Activated CD4-positive, alpha-beta T cell treated with anti-CD3 and anti-CD28 coated beads, Interleukin-10, Interleukin-2, amounts not matched to agents 100 ng/mL and 50 ng/mL, durations not matched to agents 16 hours and 8 hours (primary cell): ENCODE measurements at regions not wholly inside any gene's neighbourhood (a gene's known extent, or its start where the extent isn't known, plus 50 kb on each side); places are given as distances from the start of the nearest gene placed in this dataset.

ENCODE experiments used
- DNase-seq: peaks from one replicate; pipeline ENCODE4 v3.0.0-alpha.2; 2020

DNA sequence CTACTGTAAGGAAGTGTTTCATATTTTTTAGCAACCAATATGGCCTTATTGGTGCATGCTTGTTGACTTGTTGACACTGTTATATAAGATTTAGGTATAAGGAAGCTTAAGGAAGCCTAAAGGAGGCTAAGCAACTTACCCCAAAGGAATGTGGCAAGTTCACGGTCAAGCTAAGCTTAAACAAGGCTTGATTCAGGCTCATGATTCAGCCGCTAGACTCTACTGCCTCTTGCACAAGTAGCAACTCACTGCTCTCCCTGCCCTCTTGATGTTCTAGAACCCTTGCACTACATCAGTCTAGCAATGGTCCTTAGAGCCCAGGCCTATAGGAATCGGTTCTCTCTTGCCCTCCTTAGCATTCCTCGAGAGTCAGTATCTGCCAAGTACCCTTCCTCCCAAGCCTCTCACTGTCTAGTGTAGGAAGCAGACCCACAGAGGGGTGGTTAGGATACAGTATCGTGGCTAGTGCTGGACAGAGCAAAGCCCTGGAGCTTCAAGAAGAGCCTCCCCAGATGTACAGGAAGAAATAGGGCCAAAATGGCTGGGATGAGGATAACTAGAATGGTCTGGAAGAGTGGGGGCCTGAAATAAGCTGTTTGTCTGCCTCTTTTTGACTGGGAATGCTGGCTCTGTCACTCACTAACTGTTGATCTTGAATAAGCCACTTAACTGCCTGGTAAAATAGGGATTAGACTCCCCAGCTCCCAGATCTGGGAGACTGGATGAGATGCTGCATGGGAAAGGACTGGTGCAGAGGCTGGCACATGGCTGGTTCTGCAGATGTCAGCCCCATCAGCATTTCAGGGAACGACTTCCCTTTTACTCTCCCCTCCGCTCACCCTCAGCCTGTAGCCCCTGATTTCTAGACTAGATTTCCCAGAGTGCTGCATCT, 122.2 kb downstream of the NAV1 start:
- no peak for DNase-seq

DNA sequence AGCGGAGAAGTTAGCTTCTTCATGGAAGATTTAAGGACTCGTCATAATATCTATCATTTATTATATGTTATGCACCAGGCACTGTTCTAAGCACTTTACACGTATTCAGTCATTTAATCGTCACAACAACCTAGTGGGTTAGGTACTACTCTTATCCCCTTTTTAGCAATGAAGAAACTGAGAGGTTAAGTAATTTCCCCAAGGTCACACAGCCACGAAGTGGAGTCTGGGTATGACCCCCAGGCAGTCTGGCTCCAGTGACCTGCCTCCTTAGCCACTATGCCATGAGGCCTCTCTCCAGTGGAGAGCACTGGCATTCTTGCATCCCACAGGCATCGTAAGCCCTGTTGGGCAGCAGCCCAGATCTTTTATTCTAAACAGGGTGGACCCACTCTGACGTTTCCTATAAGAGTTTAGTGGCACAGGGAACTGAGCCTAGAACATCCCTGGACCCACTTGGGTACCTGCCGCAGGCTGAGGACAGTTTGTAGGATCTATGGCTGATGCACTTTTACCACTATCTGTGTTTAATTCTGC, 123.0 kb downstream of the NAV1 start:
- no peak for DNase-seq

DNA sequence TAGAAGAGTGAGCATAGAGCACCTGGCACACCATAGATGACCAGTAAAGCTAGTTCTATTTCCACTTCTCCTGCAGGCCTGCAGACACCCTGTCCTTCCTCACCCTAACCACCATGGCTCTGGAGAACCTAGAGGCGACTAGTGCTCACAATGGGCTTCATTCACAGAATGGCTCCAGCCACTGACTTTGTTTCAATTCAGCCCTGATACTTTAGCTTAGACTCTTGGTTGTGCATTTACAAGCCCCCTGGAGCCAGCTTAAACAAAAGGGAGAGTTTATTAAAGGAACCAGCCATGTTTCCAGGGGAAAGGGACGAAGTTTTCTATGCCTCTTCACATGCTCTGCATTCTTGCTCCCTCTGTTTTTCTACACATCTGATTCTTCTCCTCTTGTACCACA, 123.7 kb downstream of the NAV1 start:
- no peak for DNase-seq

DNA sequence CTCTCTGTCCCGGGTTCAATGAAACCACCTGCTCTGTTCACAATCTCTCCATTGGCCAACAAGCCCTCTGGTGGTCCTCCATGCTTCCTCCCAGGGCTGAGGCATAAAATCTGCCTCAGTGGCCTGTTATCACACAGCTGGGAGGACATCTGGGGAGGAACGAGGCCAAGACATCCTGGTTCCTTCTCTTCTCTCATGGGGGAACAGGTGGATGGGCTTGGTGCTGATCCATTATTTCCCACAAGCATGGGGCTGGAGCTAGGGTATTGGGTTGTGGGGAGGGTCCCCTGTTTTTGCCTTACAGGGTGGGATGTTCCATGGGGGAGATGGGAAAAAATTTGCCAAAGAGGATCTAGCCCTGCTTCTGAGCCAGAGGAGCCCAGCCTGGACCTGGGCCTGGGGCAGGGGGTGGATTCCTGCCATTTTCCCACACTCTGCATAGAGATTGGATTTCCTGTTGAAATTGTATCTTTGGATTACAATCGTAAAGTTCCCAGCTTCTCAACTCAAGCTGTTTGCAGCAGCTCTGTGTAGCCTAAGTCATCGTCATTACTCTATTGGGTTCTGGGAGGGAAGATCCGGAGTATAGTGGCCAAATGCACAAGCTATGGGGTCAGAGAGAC, 124.7 kb downstream of the NAV1 start:
- no peak for DNase-seq

DNA sequence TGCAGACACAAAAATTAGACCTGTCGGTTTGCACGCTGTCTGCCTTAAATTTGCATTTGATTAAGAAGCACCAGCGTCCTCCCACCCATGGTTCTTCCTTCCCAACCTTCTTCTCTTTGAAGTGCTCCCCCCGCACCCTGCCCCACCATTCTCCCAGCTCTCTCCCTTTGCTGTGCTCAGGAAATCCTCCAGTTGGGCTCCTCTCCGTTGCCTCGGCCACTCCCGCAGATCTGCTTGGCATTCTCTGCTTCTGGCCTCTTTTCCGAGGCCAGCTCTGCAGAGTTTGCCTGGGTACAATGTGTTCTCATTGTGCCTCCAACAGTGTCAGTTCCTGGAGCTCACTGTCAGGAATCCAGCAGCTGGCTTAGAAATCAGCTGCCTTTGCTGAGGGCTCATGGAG, 126.1 kb downstream of the NAV1 start:
- no peak for DNase-seq

DNA sequence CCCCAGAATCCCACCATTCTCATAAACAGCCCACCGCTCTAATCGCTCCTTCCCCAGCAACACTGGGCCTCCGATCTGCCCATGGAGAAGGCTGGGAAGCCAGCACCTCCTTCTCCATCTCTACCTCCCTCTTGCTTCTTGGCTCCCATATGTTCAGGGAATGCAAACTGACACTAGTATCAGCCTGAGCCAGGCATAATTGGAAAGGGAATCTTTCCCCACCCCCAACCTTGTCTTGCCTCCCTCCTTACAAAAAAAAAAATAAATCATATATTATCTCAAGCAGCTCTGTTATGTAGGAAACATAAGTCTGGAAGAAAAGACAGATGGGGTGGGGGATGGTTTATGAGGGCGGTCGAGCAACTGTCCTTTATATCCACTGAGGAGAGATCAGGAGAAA, 127.2 kb downstream of the NAV1 start:
- no peak for DNase-seq

DNA sequence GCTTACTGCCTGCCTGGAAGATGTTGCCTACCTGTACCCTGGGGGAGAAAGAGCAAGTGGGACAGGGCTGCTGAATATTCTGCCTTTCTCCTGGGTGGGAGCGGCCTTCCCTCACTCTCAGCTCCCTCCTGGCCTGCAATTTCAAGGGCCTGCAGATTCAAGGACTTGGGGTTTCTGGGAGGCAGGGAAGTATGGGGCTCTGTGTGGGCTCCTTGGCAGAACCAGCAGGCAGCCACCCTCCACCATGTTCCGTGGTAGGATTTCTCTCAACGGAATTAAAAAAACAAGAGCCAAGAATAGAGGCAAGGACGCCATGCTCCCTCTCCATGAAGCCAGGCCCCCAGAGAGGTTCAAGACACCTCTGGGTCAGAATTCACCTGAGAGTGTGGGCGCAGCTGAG, 127.7 kb downstream of the NAV1 start:
- no peak for DNase-seq

DNA sequence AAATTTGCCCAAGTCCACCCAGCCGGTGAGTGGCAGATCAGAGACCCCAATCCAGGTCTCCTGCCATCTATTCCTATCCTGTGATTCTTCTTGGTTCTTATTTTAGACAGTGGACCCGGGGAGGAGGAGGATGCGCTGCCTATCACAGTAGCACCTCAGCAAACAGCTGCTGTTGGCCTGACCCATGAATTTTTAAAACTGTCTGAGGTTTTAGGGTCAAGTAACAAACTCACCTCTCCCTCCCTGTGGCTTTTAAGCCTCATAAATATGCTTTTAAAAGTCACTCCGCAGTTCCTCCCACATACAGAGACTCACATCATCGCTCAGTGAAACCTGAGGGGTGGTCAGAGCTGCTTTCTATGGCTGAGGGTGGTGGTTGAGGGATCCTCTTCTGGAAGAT, 128.6 kb downstream of the NAV1 start:
- no peak for DNase-seq

DNA sequence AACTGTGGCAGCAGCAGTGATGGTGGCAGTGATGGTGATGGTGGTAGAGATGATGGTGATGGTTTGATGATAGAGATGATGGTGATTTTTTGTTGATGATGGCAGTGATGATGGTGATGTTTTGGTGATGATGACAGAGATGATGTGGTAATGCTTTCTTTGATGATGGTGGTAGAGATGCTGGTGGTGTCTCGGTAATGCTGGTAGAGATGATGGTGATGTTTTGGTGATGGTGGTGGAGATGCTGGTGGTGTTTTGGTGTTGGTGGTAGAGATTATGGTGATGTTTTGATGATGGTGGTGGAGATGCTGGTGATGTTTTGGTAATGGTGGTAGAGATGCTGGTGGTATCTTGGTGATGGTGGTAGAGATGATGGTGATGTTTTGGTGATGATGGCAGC, 131.6 kb downstream of the NAV1 start:
- DNase-seq: no peak

DNA sequence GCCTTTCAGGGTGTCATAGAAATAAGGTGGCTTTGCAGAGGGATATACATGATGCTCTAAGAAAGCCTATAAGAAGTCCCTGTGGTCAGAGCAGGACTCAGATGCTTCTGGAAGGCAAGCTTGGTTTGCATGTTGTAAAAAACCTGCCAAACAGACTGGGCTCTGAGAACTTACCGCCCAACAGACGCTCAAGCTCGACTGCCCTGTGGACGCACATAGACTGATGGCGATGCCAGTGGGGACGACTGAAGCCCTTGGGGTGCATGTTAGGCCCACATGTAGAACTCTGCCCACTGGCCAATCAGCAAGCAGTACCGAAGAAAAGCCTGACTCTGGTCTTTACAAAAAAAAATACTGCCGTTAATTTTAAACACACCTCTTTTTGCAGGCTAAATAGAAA, 133.8 kb downstream of the NAV1 start:
- DNase-seq: no peak

DNA sequence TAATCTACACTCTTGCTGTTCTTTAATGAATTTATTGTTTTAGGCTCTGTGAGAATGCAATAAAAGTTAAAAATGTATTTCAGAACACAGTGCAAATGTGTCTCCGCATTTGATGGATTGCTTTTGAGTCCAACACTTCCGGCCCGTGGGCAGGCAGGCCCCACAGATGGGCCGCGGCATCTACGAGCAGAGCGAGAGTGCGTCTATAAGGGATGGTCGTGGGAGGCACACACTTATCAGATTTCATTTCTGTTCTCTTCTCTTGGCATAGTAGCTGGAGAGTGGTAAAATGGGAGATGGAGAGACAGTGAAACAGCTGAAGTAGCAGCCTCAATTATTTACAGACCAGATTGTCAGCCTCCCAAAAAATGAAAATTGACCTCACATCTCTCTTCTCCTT, 134.2 kb downstream of the NAV1 start:
- no peak for DNase-seq

DNA sequence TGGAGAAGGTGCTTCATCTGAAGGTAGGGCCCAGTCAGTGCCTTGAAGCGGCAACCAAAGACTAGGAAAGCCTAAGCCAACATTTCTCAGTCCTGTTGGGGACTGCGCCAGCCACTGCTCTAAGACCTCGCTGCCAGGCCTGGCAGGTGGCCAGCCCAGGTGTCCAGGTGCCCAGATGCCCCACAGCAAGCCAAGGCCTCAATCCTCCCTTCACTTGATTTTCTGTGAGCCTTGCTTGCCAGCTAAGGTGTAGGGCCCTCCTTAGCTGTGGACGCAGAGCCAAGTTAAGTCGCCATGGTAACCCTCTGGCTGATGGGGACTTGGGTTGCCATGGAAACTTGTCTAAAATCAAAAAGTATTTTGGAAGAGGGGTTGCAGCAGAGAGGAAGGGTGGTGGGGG, 135.0 kb downstream of the NAV1 start:
- no peak for DNase-seq

DNA sequence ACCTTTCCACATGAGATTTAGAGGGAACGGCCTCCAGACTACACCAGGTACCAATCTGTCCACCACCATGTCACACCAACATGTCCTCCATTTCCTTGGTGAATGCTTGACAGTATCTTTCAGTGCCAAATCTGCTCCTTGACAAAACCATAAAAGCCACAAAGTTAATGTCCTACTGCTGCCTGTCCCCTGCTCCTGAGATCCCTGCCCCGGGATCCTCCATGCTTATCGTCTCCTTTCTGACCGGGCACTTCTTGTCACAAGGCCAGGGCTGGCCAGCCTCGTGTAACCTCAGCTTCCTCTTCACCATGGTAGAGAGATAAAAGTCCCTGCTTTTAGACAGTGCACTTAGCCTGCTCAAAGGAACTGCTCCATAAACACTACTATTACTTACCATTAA, 136.2 kb downstream of the NAV1 start:
- DNase-seq: no peak

DNA sequence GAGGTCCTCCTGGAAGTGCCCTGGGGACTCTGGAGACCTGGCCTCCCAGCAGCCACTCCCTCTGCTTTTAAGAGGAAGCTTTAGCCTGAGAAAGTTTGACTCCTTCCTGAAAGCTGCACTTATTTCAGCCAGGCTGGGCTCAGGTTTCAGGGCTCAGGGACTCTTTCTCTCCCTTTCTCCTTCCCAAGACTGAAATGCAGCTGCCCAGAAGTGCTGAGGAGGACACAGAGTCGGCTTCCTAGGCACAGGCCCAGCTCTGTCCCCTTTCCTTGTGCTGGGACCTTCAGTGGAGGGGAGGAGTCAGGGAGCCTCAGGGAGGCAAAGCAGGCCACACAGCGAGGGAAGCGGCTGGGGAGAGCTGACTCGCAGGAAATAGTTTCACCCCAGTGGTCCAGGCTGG, 137.3 kb downstream of the NAV1 start:
- DNase-seq: no peak

DNA sequence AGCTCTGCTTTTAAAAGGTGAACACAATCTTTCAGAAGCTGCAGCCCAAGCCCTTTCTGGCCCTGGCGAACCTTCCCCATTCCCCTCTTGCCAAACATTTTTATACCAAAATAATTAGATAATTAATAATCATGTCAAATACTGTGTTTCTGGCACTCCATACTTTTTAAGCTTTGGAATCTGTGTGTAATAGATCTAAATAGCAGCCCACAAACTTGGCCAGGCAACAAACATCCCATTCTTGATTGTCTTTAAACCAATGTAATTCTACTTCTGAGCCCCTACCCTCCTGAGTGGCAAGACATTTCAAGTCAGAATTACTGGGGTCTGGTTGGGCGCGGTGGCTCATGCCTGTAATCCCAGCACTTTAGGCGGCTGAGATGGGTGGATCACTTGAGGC, 137.7 kb downstream of the NAV1 start:
- no peak for DNase-seq

DNA sequence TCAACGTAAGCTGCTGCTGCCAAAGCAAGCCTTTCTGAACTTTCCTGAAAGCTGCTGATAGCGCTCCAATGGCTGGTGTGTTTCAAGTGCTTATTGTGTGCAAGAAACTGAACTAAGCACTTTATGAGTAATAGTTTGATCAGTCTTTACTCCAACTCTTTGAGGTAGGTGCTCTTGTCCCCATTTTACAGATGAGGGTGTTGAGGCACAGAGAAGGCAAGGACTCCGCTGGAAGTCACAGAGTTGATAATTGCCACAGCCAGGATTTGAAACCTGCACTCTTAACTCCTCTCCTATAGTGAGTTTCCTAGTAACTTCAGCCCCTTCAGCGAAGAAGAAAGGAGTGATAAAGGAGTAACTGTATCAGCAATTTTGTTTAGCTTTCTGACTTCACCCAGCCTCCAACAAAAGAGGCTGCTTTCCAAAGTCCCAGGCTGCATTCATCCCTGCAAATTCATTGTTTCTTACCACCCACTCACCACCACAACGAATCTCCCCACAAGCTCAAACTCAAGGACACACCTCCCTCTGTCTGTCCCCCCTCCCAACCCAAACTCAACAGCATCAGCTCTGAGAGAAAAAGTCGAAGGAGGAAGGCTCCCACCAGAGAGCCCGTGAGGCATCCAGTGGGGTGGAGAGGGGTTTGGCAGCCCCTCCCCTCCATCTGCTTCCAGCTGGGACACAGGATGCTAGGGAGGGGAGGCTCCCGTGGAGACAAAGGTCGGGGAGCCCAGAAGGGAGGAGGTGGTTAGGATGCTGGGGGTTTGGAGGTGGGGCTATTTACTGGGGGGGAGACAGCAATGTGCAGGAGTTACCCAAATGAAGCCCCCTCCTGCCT, 139.6 kb downstream of the NAV1 start:
- DNase-seq: no peak

DNA sequence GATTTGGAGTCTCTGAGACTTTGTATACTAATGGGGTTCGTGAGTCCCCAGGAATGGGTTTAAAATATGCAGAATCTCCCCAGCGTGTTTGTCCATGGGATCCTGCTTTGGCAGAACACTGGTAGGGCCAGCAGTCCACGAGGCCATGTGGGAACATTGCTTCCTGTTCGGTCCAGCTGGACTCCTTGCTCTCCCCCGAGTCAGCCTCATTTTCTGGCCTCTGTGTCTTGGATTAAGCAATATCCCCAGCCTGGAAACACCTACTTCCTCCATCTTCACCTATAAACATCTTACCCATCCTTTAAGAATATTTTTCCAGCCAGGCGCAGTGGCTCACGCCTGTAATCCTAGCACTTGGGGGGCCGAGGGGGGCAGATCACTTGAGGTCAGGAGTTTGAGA, 142.4 kb downstream of the NAV1 start:
- no peak for DNase-seq

DNA sequence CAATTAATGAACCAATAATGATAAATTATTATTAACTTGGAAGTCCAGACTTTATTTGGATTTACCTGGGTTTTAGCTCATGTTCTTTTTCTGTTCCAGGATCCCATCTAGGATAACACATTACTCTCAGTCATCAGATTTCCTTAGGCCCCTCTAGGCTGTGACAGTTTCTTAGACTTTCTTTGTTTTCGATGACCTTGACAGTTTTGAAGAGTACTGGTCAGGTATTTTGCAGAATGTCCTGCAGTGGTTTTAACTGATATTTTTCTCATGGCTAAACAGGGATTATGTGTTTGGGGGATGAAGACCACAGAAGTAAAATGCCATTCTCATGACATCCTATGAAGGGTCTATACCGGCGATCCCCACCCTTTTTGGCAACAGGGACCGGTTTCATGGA, 144.0 kb downstream of the NAV1 start:
- no peak for DNase-seq

DNA sequence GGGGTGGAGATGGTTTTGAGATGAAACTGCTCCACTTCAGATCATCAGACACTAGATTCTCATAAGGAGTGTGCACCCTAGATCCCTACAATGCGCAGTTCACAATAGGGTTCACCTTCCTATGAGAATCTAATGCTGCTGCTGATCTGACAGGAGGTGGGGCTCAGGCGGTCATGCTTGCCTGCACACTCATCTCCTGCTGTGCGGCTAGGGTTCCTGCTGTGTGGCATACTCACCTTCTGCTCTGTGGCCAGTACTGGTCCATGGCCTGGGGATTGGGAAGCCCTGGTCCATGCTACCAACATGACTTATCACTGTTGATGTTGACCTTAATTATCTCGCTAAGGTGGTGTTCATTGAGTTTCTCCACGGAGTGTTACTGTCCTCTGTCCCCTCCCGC, 144.5 kb downstream of the NAV1 start:
- DNase-seq: no peak

DNA sequence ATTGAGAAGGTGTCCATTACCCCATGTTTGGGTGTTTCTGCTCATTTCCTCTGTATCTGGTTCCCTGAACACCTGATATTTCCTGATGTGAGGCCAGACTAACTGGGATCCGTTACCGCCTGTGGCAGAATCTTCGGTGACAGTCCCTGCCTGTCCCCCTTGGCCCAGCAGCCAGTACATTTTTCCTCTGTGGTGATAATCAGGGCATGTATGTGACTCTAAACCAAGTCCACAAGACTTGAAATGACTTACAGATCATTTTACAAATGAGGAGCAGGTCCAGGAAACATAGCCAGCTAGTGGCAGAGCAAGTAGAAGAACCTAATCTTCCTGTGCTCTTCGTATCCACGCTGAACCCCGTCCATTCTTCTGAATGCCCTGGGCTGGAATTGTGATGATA, 143.5 kb upstream of the IPO9 start:
- DNase-seq: no peak

DNA sequence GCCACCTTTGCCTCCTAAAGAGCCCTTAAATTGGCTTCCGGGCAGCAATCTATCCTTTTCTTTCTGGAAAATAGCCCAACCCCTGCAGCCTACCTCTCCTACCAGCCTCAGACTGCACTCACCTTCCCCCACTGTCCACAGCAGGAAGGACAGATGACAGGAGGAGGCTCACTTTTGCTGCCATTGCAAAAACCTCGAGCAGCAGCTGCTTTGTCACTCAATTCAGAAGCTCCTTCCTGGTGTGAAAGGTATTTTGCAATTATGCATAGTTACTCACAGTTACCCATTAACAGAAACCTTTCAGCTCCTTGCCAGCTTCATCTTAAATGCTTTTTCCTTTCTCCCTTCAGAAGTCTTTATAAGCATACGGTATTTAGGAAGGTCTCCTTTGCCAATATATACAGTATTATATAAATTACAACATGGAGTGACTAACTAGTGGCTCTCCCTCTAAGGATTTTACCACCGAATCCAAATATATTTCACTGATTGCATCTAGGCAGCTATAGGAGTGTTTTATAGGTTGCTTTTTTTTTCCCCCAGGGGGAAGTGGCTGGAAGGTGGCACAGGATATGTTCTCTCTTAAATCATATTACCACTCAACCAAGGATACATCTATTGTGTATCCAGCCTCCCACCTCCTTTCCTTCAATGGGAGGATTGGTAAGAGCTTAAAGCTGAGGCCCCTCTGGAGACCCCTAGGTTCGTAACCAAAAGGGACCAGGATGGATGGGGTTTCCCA, 142.1 kb upstream of the IPO9 start:
- DNase-seq: peak; percentile 3

DNA sequence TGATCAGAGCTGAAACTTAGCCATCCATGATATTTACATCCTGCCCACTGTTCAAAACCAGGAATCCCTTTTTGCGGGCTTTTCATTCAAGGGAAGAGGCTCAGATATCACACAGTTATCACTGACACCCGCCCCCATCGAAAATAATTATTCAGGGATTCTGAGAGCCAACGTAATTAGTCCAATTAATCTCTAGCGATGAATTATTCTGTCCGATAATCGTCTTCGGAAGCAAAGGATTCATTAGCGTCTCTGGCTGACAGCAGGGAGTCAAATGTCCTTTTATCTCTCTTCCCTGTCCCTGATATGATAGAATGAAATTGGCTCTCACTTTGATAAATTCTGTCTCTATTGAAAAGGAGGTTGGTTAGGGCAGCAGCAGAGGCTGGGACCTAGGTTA, 140.4 kb upstream of the IPO9 start:
- no peak for DNase-seq

DNA sequence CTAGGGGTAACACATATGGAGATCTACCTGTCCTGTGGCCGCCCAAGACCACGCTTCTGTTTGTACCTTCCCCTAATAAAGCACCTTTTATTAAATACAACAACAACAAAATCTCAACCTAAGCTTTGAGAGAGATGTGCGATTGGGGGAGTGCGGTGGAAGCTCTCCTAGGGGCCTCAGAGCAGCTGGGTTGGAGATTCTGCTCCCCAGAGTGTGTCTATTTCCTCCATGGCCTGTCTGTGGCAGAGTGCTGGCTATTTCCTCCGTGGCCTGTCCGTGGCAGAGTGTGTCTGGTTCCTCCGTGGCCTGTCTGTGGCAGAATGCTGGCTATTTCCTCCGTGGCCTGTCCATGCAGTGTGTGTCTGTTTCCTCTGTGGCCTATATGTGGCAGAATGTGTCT, 139.3 kb upstream of the IPO9 start:
- DNase-seq: no peak
